Fibroblast of skin of left biceps (primary cell): ENCODE measurements at regions not wholly inside any gene's neighbourhood (a gene's known extent, or its start where the extent isn't known, plus 50 kb on each side); places are given as distances from the start of the nearest gene placed in this dataset.

Experiments used
- DNase-seq, 2 experiments: peaks; one replicate each; pipeline ENCODE4 v3.0.0-alpha.2; 2013; ENCODE audit warnings: low read depth in 2 of 2

- DNase-seq: no peak
These were observed 228.0 kb upstream of the ADAMTS9 start for GRCh38 chr3:64915778-64916177.

GRCh38 chr3:64913515-64913914 lies 225.7 kb upstream of the ADAMTS9 start:
- DNase-seq: no peak

- no peak for DNase-seq
These were observed 223.3 kb upstream of the ADAMTS9 start for GRCh38 chr3:64911138-64911537.

DNA sequence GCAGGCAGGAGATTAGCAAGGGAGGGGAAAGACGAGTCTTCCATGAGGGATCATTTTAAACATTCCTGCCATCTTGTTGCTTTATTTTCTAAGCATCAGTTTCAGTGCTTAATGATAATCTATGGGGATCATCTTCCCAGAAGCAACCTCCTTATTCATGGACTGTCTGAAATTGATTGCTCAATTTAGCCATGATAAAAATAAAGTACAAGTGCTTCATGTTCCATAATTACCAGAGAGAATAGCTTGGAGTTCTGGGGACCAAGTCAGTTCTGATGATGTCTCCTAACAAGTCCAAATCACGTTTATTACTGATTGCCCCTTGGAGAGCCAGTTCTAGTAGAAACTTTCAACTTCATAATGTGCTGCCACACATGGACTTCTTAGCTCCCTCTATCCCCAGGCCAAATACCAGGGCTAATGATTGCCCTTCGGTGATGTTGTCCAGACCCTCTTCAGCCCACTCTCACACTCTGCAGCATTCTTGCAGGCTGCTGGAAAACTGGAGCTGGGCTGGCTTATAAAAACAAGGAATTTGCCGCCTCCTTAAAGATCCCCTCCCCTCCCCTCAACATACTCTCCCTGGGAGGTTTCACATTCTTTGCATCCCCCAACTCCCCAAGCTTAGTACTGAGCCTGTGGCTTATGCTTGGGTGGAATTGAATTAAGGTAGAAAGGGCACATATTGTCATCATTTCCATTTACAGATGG lies 222.1 kb upstream of the ADAMTS9 start:
- no peak for DNase-seq

- DNase-seq: no peak
These were observed 221.2 kb upstream of the ADAMTS9 start for GRCh38 chr3:64909011-64909410.

GRCh38 chr3:64908251-64908685 lies 220.5 kb upstream of the ADAMTS9 start:
- no peak for DNase-seq

DNA sequence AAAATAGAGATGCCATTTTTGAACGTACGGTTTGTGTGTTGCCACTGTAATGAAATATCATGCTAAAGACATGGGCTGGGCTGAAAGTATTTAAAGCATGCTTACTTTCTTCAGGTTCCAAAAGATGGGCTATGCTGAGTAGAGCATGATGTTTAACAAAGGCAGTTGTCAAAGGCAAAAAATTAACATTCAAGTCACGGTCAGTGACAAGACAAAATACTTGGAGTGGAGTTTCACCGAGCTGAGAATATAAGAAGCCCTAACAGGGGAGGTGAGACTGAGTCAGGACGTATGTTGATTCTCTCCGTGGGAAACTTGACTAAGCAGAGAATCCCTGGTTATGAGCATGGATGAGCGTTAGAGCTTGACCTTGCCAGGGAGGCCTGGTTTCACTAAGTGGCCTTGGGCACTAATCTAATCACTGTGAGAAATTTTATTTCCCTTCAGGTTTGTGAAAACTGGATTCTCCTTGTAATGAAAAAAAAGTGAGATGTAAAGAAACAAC lies 218.2 kb upstream of the ADAMTS9 start:
- DNase-seq: no peak

DNA sequence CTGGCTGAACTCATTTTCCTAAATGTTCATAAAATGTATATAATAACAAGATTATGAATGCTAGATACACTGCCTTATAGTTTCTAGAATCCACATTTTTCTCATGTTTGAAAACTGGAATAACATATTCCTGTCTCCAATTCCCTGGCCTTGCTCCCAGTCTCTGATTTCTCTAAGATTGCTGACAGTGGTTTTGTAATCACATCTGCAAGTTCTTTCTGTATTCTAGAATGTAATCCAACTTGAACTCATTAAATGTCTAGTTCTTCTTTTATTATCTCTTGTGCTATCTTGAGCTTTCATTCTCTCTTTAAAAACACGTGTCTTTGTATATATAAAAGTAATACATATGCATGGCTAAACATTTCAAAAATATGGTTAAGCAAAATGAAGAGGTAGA lies 215.2 kb upstream of the ADAMTS9 start:
- DNase-seq: peak; percentile 58 to 59

DNA sequence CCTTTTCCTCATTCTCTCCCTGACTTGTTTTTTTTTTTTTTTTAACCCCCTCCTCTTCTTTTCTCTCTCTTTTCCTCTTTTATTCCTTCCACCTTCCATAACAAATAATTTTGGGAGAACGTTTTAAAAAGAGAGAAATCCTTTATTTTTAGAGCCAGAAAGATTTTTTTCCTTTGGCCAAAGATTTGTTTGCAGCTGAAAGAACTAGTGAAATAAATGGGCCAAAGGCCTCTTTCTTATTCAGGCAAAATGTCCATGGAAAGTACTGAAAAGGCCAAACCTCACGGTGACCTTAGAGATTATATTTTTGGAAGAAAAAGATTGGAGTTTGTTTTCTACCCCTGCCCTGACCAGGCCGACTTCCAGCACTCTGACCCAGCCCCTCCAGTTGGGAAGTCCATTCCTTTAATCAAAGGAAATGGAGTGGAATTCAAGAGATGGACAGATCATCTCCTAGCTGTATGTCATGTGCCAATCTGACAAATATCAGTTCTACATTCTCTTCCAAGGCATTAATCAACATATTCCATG lies 214.3 kb upstream of the ADAMTS9 start:
- DNase-seq: no peak

GRCh38 chr3:64901522-64901885 lies 213.7 kb upstream of the ADAMTS9 start:
- no peak for DNase-seq

GRCh38 chr3:64900617-64901521 lies 213.1 kb upstream of the ADAMTS9 start:
- DNase-seq: peak; percentile 40 to 45

- DNase-seq: no peak
These were observed 212.4 kb upstream of the ADAMTS9 start for GRCh38 chr3:64900156-64900555.

GRCh38 chr3:64898941-64899340 lies 211.1 kb upstream of the ADAMTS9 start:
- no peak for DNase-seq

- no peak for DNase-seq
These were observed 208.4 kb upstream of the ADAMTS9 start for GRCh38 chr3:64895991-64896895.

- DNase-seq: no peak
These were observed 207.5 kb upstream of the ADAMTS9 start for GRCh38 chr3:64895106-64895990.

GRCh38 chr3:64894006-64894405 lies 206.2 kb upstream of the ADAMTS9 start:
- DNase-seq: no peak

DNA sequence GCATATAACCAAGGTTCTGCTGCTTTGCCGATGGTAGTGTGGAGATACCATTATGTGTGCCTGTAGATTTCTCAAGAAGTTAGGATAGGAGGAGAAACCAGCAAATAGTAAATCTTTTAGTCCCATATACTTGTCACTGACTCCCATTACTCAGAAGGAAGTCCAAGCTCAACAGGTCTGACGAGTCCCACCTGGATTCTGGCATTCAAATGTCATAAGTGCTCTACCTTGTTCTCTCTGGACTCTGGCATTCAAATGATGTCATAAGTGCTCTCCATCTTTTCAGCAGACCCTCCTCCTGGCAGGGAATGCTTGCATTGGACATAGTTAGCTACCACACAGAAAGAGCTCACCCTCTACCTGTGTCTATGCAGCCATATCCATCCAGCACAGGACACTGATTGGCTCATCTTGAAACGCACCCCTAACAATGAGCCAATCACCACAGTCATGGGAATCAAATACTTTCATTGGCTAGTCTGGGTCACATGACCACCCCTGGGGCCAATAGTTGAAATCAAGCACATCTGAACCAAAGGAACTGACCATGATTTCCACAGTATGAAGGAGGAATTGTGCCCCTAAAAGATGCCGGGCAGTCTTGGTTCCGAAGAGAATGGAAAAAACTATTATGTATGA lies 205.0 kb upstream of the ADAMTS9 start:
- DNase-seq: no peak

- no peak for DNase-seq
These were observed 203.2 kb upstream of the ADAMTS9 start for GRCh38 chr3:64891021-64891420.

- DNase-seq: no peak
These were observed 202.7 kb upstream of the ADAMTS9 start for GRCh38 chr3:64890466-64890865.

GRCh38 chr3:64890006-64890405 lies 202.2 kb upstream of the ADAMTS9 start:
- DNase-seq: no peak
